GM12878 (cell line): ENCODE measurements at regions not wholly inside any gene's neighbourhood (a gene's known extent, or its start where the extent isn't known, plus 50 kb on each side); places are given as distances from the start of the nearest gene placed in this dataset.

Source experiments
- ATAC-seq: fragments of 200-7000 bp; cut with Tn5 transposase; 3 replicates; pipeline ENCODE4 v1.9.1; 2020; ENCODE audit warnings: mild to moderate bottlenecking, moderate library complexity
- BruUV-seq: library from RNA; stranded (reverse); fragments of 400-500 nt; replicated peaks from 2 replicates; lab custom pipeline; 2021; lab: Mats Ljungman, UMichigan
- CTCF ChIA-PET: fragments of 300-600 bp; sonication (Branson Sonifier 250); formaldehyde crosslinking; extraction: SDS; loops from one replicate; lab custom pipeline; 2021; ENCODE audit warnings: inconsistent platforms; lab: Yijun Ruan, JAX
- POLR2A ChIA-PET: fragments of 350-600 bp; formaldehyde crosslinking; extraction: SDS; loops from one replicate; lab custom pipeline; 2021; ENCODE audit warnings: inconsistent platforms; lab: Charles Lee
- RAD21 ChIA-PET: fragments of 300-600 bp; sonication (Branson Sonifier 250); formaldehyde crosslinking; loops from one replicate; lab custom pipeline; 2023; ENCODE audit warnings: antibody characterized with exemption; ENCODE audit not compliant: unreplicated experiment; lab: Charles Lee
- SMC1A ChIA-PET: fragments of 300-600 bp; sonication (Branson Sonifier 250); formaldehyde crosslinking; loops from one replicate; lab custom pipeline; 2023; ENCODE audit not compliant: unreplicated experiment, uncharacterized antibody; lab: Charles Lee
- DNase-seq: peaks from one replicate; pipeline ENCODE4 v3.0.0-alpha.2; 2011; ENCODE audit warnings: low read depth, low spot score
- FAIRE-seq: peaks from 3 replicates; lab custom pipeline; 2011; peaks lifted over from hg19 to GRCh38; lab: Jason Lieb, UNC
- H2AFZ ChIP-seq: 2 replicates; pipeline ENCODE4 v1.6.0; 2011; ENCODE audit warnings: low read depth, low read length, control low read depth; ENCODE audit not compliant: control insufficient read depth
- H3K27ac ChIP-seq: 2 replicates; pipeline ENCODE4 v1.5.1; 2011; ENCODE audit warnings: control low read depth; ENCODE audit not compliant: control insufficient read depth, insufficient read depth
- H3K27me3 ChIP-seq, 2 experiments: replicated peaks in 1 of 2; 2 replicates each; pipeline versions ENCODE4 v1.6.0 to v1.6.1; 2011; ENCODE audit warnings: low read length in 1 of 2; ENCODE audit not compliant: control insufficient read depth in 2 of 2, insufficient read depth in 2 of 2
- H3K36me3 ChIP-seq, 2 experiments: 2 replicates each; pipeline ENCODE4 v1.5.1; 2011; ENCODE audit warnings: low read length in 1 of 2; ENCODE audit not compliant: control insufficient read depth in 2 of 2, insufficient read depth in 2 of 2
- H3K4me1 ChIP-seq: 2 replicates; pipeline ENCODE4 v1.6.1; 2011; ENCODE audit warnings: mild to moderate bottlenecking, low read length, moderate library complexity, mixed read lengths; ENCODE audit not compliant: control insufficient read depth, insufficient read depth
- H3K4me2 ChIP-seq: 2 replicates; pipeline ENCODE4 v1.6.0; 2011; ENCODE audit warnings: control low read depth; ENCODE audit not compliant: control insufficient read depth, insufficient read depth
- H3K4me3 ChIP-seq: fragments of 200-600 bp; sonication (generic); 2 replicates; pipeline ENCODE4 v1.5.1; 2016
- H3K79me2 ChIP-seq: 2 replicates; pipeline ENCODE4 v1.6.0; 2011; ENCODE audit warnings: low read length; ENCODE audit not compliant: control insufficient read depth, insufficient read depth
- H3K9ac ChIP-seq: 2 replicates; pipeline ENCODE4 v1.8.0; 2011; ENCODE audit warnings: low read length, control low read depth, mixed read lengths; ENCODE audit not compliant: control insufficient read depth, insufficient read depth
- H3K9me3 ChIP-seq: replicated peaks from 3 replicates; pipeline ENCODE4 v1.5.1; 2011; ENCODE audit warnings: mild to moderate bottlenecking, low read length; ENCODE audit not compliant: control insufficient read depth, insufficient read depth
- H4K20me1 ChIP-seq: 2 replicates; pipeline ENCODE4 v1.6.0; 2011; ENCODE audit not compliant: control insufficient read depth, insufficient read depth
- CHD1 ChIP-seq: IDR thresholded peaks from 2 replicates; pipeline ENCODE4 v1.6.1; 2012; ENCODE audit warnings: low read depth, low read length, improper control_type of control experiment
- CREM ChIP-seq: IDR thresholded peaks from 2 replicates; pipeline ENCODE4 v1.6.1; 2014; ENCODE audit warnings: antibody characterized with exemption, low read depth
- EGR1 ChIP-seq, 2 experiments: IDR thresholded peaks; 1 replicate in 1 of 2; 2 replicates in 1 of 2; pipeline ENCODE4 v1.6.1; 2011 to 2012; ENCODE audit warnings: low read depth in 2 of 2, low read length in 2 of 2, borderline replicate concordance in 1 of 2, mild to moderate bottlenecking in 1 of 2, moderate library complexity in 1 of 2
- HCFC1 ChIP-seq: fragments of 150-350 bp; IDR thresholded peaks from 2 replicates; pipeline ENCODE4 v1.6.1; 2014; ENCODE audit warnings: low read length
- HDAC2 ChIP-seq: fragments of 200-600 bp; sonication (generic); IDR thresholded peaks from 2 replicates; pipeline ENCODE4 v1.6.1; 2017
- HDGF ChIP-seq: fragments of 450-650 bp; IDR thresholded peaks from 2 replicates; pipeline ENCODE4 v1.6.1; 2016; ENCODE audit warnings: antibody characterized with exemption
- MEF2B ChIP-seq: fragments of 450-650 bp; IDR thresholded peaks from 2 replicates; pipeline ENCODE4 v1.6.1; 2018; ENCODE audit warnings: mild to moderate bottlenecking, moderate library complexity; ENCODE audit not compliant: partially characterized antibody, poor library complexity, severe bottlenecking
- MXI1 ChIP-seq: fragments of 150-350 bp; IDR thresholded peaks from 2 replicates; pipeline ENCODE4 v1.6.1; 2011; ENCODE audit warnings: low read depth, mild to moderate bottlenecking, inconsistent platforms, low read length, improper control_type of control experiment
- NR2C2 ChIP-seq: IDR thresholded peaks from 2 replicates; pipeline ENCODE4 v1.6.1; 2011; ENCODE audit warnings: borderline replicate concordance, low read depth; ENCODE audit not compliant: control insufficient read depth, insufficient read length
- PAX8 ChIP-seq: fragments of 450-650 bp; IDR thresholded peaks from 2 replicates; pipeline ENCODE4 v1.6.1; 2017; ENCODE audit warnings: mild to moderate bottlenecking, moderate library complexity
- PML ChIP-seq: IDR thresholded peaks from 2 replicates; pipeline ENCODE4 v1.6.1; 2012; ENCODE audit warnings: low read length, inconsistent platforms
- POLR2AphosphoS2 ChIP-seq: IDR thresholded peaks from 2 replicates; pipeline ENCODE4 v1.6.1; 2011; ENCODE audit warnings: low read depth, mild to moderate bottlenecking, low read length, improper control_type of control experiment, moderate library complexity
- RUNX3 ChIP-seq: IDR thresholded peaks from 2 replicates; pipeline ENCODE4 v1.6.1; 2012; ENCODE audit warnings: low read length, inconsistent platforms
- SMARCA5 ChIP-seq: fragments of 450-650 bp; IDR thresholded peaks from 2 replicates; pipeline ENCODE4 v1.6.1; 2017; ENCODE audit warnings: mild to moderate bottlenecking
- SUZ12 ChIP-seq: fragments of 200-600 bp; sonication (generic); IDR thresholded peaks from one replicate; pipeline ENCODE4 v1.6.1; 2018; ENCODE audit warnings: antibody characterized with exemption, mild to moderate bottlenecking; ENCODE audit not compliant: unreplicated experiment
- ZNF217 ChIP-seq: fragments of 450-650 bp; IDR thresholded peaks from 2 replicates; pipeline ENCODE4 v1.6.1; 2017; ENCODE audit warnings: antibody characterized with exemption, mild to moderate bottlenecking
- WGBS: methylation state at CpG from one replicate; pipeline ENCODE4 v1.1.6; 2016; ENCODE audit warnings: low lambda C conversion rate; ENCODE audit not compliant: insufficient replicate concordance, insufficient coverage; ENCODE audit errors: missing lambda C conversion rate; 5-methylcytosine and 5-hydroxymethylcytosine counted together
- in situ Hi-C: fragments of 300-500 bp; cut with MboI; formaldehyde crosslinking; loops from 9 replicates; pipeline ENCODE4 v1.14.3; 2018; ENCODE audit warnings: mixed read lengths
- intact Hi-C: fragments of 100-400 bp; cut with micrococcal nuclease; formaldehyde crosslinking; loops from one replicate; pipeline ENCODE4 v1.14.2; 2022; ENCODE audit not compliant: unreplicated experiment
- TF ChIP-seq, protein P1 (sequence below): fragments of 450-650 bp; IDR thresholded peaks from 2 replicates; pipeline ENCODE4 v1.6.1; 2017; ENCODE audit warnings: mild to moderate bottlenecking, low read depth, inconsistent platforms; ENCODE audit not compliant: poor library complexity, severe bottlenecking

DNA sequence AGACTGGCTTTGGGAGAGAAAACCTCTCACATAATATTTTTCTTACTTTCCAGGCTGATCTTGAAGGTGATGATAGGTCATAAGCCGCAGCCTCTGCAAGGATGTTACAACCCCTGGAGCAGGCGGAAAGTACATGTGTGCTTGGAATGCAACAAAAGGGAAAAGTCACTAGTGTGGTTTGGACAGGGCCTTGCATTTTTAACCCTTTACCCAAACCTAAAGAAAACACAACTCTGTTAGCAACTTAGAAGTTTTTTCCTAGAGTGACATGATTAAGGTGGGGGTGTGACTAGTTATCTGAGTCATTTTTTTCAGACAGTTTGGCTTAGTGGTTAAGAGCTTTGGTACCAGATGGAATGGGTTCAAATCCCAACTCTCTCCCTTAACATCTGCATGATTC is 97.0 kb downstream of the TMEM30B start:
- no TSS peak for BruUV-seq
- ChIA-PET RAD21 (no interaction called here), POLR2A (no interaction called here)
- no peaks in the 10 kb centered on the region for H3K9me3 ChIP-seq
- TF ChIP-seq POLR2AphosphoS2 = no peak
- TF ChIP-seq MXI1 = no peak
- no peak for TF ChIP-seq CHD1
- no peak for TF ChIP-seq PAX8
- TF ChIP-seq HDGF = no peak
- TF ChIP-seq HCFC1 = no peak
- TF ChIP-seq RUNX3 = no peak
- no peak for TF ChIP-seq NR2C2
- no peak for TF ChIP-seq SMARCA5
- TF ChIP-seq EGR1 (IDR thresholded peaks at IDR 0.05; ENCODE audit: borderline replicate concordance in 1 of 2, low read depth in 2 of 2, low read length in 2 of 2) = no peak
- TF ChIP-seq HDAC2 = no peak
- no peak for TF ChIP-seq SUZ12
- TF ChIP-seq MEF2B = no peak
- TF ChIP-seq ZNF217 = no peak
- no peak for TF ChIP-seq PML
- TF ChIP-seq CREM = no peak
- TF ChIP-seq, protein P1, sequence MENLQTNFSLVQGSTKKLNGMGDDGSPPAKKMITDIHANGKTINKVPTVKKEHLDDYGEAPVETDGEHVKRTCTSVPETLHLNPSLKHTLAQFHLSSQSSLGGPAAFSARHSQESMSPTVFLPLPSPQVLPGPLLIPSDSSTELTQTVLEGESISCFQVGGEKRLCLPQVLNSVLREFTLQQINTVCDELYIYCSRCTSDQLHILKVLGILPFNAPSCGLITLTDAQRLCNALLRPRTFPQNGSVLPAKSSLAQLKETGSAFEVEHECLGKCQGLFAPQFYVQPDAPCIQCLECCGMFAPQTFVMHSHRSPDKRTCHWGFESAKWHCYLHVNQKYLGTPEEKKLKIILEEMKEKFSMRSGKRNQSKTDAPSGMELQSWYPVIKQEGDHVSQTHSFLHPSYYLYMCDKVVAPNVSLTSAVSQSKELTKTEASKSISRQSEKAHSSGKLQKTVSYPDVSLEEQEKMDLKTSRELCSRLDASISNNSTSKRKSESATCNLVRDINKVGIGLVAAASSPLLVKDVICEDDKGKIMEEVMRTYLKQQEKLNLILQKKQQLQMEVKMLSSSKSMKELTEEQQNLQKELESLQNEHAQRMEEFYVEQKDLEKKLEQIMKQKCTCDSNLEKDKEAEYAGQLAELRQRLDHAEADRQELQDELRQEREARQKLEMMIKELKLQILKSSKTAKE = no peak
- TF ChIP-seq, all 136 proteins: peak for 0
- Histone ChIP-seq H4K20me1 (no peaks in the 10 kb centered on the region), H3K4me1 (no peaks in the 10 kb centered on the region), H3K36me3 (no peaks in the 10 kb centered on the region), H3K27me3 (peaks cover 0 to 3% of the 10 kb centered on the region in 2 experiments; a peak in 3 of 4 replicates), H3K4me2 (no peak overlapping the region), H3K9ac (no peak overlapping the region), H3K79me2 (no peaks in the 10 kb centered on the region), H3K27ac (no peak overlapping the region), H2AFZ (no peak overlapping the region), H3K4me3 (no peak overlapping the region)
- intact Hi-C loops = no loop called here
- 74% methylated on average over 2 of the region's 2 CpGs for WGBS
- DNase-seq (no peak), FAIRE-seq (no peak), ATAC-seq (no peak)
- ChIA-PET SMC1A (no interaction called here), CTCF (no interaction called here)
- in situ Hi-C loops = no loop called here
